GM12878 (cell line): ENCODE measurements at regions not wholly inside any gene's neighbourhood (a gene's known extent, or its start where the extent isn't known, plus 50 kb on each side); places are given as distances from the start of the nearest gene placed in this dataset.

Source experiments
- ATAC-seq: fragments of 200-7000 bp; cut with Tn5 transposase; 3 replicates; pipeline ENCODE4 v1.9.1; 2020; ENCODE audit warnings: mild to moderate bottlenecking, moderate library complexity
- BruUV-seq: library from RNA; stranded (reverse); fragments of 400-500 nt; replicated peaks from 2 replicates; lab custom pipeline; 2021; lab: Mats Ljungman, UMichigan
- CTCF ChIA-PET: fragments of 300-600 bp; sonication (Branson Sonifier 250); formaldehyde crosslinking; extraction: SDS; loops from one replicate; lab custom pipeline; 2021; ENCODE audit warnings: inconsistent platforms; lab: Yijun Ruan, JAX
- POLR2A ChIA-PET: fragments of 350-600 bp; formaldehyde crosslinking; extraction: SDS; loops from one replicate; lab custom pipeline; 2021; ENCODE audit warnings: inconsistent platforms; lab: Charles Lee
- RAD21 ChIA-PET: fragments of 300-600 bp; sonication (Branson Sonifier 250); formaldehyde crosslinking; loops from one replicate; lab custom pipeline; 2023; ENCODE audit warnings: antibody characterized with exemption; ENCODE audit not compliant: unreplicated experiment; lab: Charles Lee
- SMC1A ChIA-PET: fragments of 300-600 bp; sonication (Branson Sonifier 250); formaldehyde crosslinking; loops from one replicate; lab custom pipeline; 2023; ENCODE audit not compliant: unreplicated experiment, uncharacterized antibody; lab: Charles Lee
- DNase-seq: peaks from one replicate; pipeline ENCODE4 v3.0.0-alpha.2; 2011; ENCODE audit warnings: low read depth, low spot score
- FAIRE-seq: peaks from 3 replicates; lab custom pipeline; 2011; peaks lifted over from hg19 to GRCh38; lab: Jason Lieb, UNC
- H2AFZ ChIP-seq: 2 replicates; pipeline ENCODE4 v1.6.0; 2011; ENCODE audit warnings: low read depth, low read length, control low read depth; ENCODE audit not compliant: control insufficient read depth
- H3K27ac ChIP-seq: 2 replicates; pipeline ENCODE4 v1.5.1; 2011; ENCODE audit warnings: control low read depth; ENCODE audit not compliant: control insufficient read depth, insufficient read depth
- H3K27me3 ChIP-seq, 2 experiments: replicated peaks in 1 of 2; 2 replicates each; pipeline versions ENCODE4 v1.6.0 to v1.6.1; 2011; ENCODE audit warnings: low read length in 1 of 2; ENCODE audit not compliant: control insufficient read depth in 2 of 2, insufficient read depth in 2 of 2
- H3K36me3 ChIP-seq, 2 experiments: 2 replicates each; pipeline ENCODE4 v1.5.1; 2011; ENCODE audit warnings: low read length in 1 of 2; ENCODE audit not compliant: control insufficient read depth in 2 of 2, insufficient read depth in 2 of 2
- H3K4me1 ChIP-seq: 2 replicates; pipeline ENCODE4 v1.6.1; 2011; ENCODE audit warnings: mild to moderate bottlenecking, low read length, moderate library complexity, mixed read lengths; ENCODE audit not compliant: control insufficient read depth, insufficient read depth
- H3K4me2 ChIP-seq: 2 replicates; pipeline ENCODE4 v1.6.0; 2011; ENCODE audit warnings: control low read depth; ENCODE audit not compliant: control insufficient read depth, insufficient read depth
- H3K4me3 ChIP-seq: fragments of 200-600 bp; sonication (generic); 2 replicates; pipeline ENCODE4 v1.5.1; 2016
- H3K79me2 ChIP-seq: 2 replicates; pipeline ENCODE4 v1.6.0; 2011; ENCODE audit warnings: low read length; ENCODE audit not compliant: control insufficient read depth, insufficient read depth
- H3K9ac ChIP-seq: 2 replicates; pipeline ENCODE4 v1.8.0; 2011; ENCODE audit warnings: low read length, control low read depth, mixed read lengths; ENCODE audit not compliant: control insufficient read depth, insufficient read depth
- H3K9me3 ChIP-seq: replicated peaks from 3 replicates; pipeline ENCODE4 v1.5.1; 2011; ENCODE audit warnings: mild to moderate bottlenecking, low read length; ENCODE audit not compliant: control insufficient read depth, insufficient read depth
- H4K20me1 ChIP-seq: 2 replicates; pipeline ENCODE4 v1.6.0; 2011; ENCODE audit not compliant: control insufficient read depth, insufficient read depth
- CTCF ChIP-seq, 3 experiments: IDR thresholded peaks in 2 of 3; conservative IDR thresholded peaks in 1 of 3; 2 replicates each; pipeline ENCODE4 v1.5.1; 2011; ENCODE audit warnings: low read depth in 3 of 3, low read length in 3 of 3, mild to moderate bottlenecking in 3 of 3, control low read depth in 2 of 3, moderate library complexity in 2 of 3, inconsistent platforms in 1 of 3, mixed read lengths in 1 of 3; ENCODE audit not compliant: control insufficient read depth in 2 of 3, insufficient read depth in 1 of 3; ENCODE audit errors: extremely low read depth in 1 of 3
- CUX1 ChIP-seq: IDR thresholded peaks from 2 replicates; pipeline ENCODE4 v1.6.1; 2012; ENCODE audit warnings: improper control_type of control experiment, low read depth, low read length; ENCODE audit not compliant: insufficient replicate concordance
- IRF3 ChIP-seq: fragments of 450-650 bp; IDR thresholded peaks from 2 replicates; pipeline ENCODE4 v1.6.1; 2014; ENCODE audit warnings: mild to moderate bottlenecking
- MYB ChIP-seq: fragments of 150-350 bp; IDR thresholded peaks from 2 replicates; pipeline ENCODE4 v1.6.1; 2014; ENCODE audit warnings: mild to moderate bottlenecking, low read depth, low read length, borderline replicate concordance
- NBN ChIP-seq: fragments of 450-650 bp; IDR thresholded peaks from 2 replicates; pipeline ENCODE4 v1.6.1; 2016
- RELA ChIP-seq: fragments of 450-650 bp; IDR thresholded peaks from 2 replicates; pipeline ENCODE4 v1.8.0; 2014; ENCODE audit warnings: borderline replicate concordance; ENCODE audit not compliant: partially characterized antibody
- TCF3 ChIP-seq: IDR thresholded peaks from 2 replicates; pipeline ENCODE4 v1.6.1; 2012; ENCODE audit warnings: low read depth, mild to moderate bottlenecking, low read length, borderline replicate concordance; ENCODE audit not compliant: insufficient read depth
- ZNF207 ChIP-seq: fragments of 450-650 bp; IDR thresholded peaks from 2 replicates; pipeline ENCODE4 v1.6.1; 2014; ENCODE audit warnings: antibody characterized with exemption, mild to moderate bottlenecking, borderline replicate concordance
- WGBS: methylation state at CpG from one replicate; pipeline ENCODE4 v1.1.6; 2016; ENCODE audit warnings: low lambda C conversion rate; ENCODE audit not compliant: insufficient replicate concordance, insufficient coverage; ENCODE audit errors: missing lambda C conversion rate; 5-methylcytosine and 5-hydroxymethylcytosine counted together
- in situ Hi-C: fragments of 300-500 bp; cut with MboI; formaldehyde crosslinking; loops from 9 replicates; pipeline ENCODE4 v1.14.3; 2018; ENCODE audit warnings: mixed read lengths
- intact Hi-C: fragments of 100-400 bp; cut with micrococcal nuclease; formaldehyde crosslinking; loops from one replicate; pipeline ENCODE4 v1.14.2; 2022; ENCODE audit not compliant: unreplicated experiment

- TF ChIP-seq CUX1 = no peak
- no peak for TF ChIP-seq TCF3
- TF ChIP-seq NBN = no peak
- TF ChIP-seq IRF3 = no peak
Observed at GRCh38 chr10:2786251-2786650, 281.1 kb upstream of the PFKP start (continued).

GRCh38 chr10:2784766-2785165 is 282.6 kb upstream of the PFKP start:
- WGBS = 45% methylated on average over 7 of the region's 7 CpGs
- FAIRE-seq (no peak), ATAC-seq (no peak), DNase-seq (no peak)
- Histone ChIP-seq H3K9ac (no peak overlapping the region), H3K4me1 (no peaks in the 10 kb centered on the region), H3K4me2 (no peak overlapping the region), H3K36me3 (no peaks in the 10 kb centered on the region), H3K4me3 (no peak overlapping the region), H3K27me3 (no peaks in the 10 kb centered on the region), H3K27ac (no peak overlapping the region), H2AFZ (no peak overlapping the region), H3K79me2 (no peaks in the 10 kb centered on the region), H3K9me3 (no peaks in the 10 kb centered on the region; the same call in 2 of the 3 replicates), H4K20me1 (no peaks in the 10 kb centered on the region)
- CTCF ChIA-PET = no interaction called here
- intact Hi-C loops (no loop called here), in situ Hi-C loops (no loop called here)
- RAD21 ChIA-PET = no interaction called here
- no TSS peak for BruUV-seq
- POLR2A ChIA-PET = no interaction called here
- SMC1A ChIA-PET = no interaction called here
- TF ChIP-seq CTCF (IDR thresholded peaks at IDR 0.05 in 2 of 3, conservative IDR thresholded peaks at IDR 0.05 in 1 of 3; ENCODE audit: control insufficient read depth in 2 of 3, extremely low read depth in 1 of 3, insufficient read depth in 1 of 3, low read depth in 3 of 3, low read length in 3 of 3) (no peak), MYB (no peak), ZNF207 (no peak), CUX1 (no peak), RELA (no peak)
